Liver (tissue), 8 donors: ENCODE measurements at regions not wholly inside any gene's neighbourhood (a gene's known extent, or its start where the extent isn't known, plus 50 kb on each side); places are given as distances from the start of the nearest gene placed in this dataset.

Experiments
- DNase-seq: peaks from one replicate; pipeline ENCODE4 v3.0.0-alpha.2; 2017; ENCODE audit warnings: low spot score
- H3K27ac ChIP-seq, 2 donors: one replicate each; pipeline ENCODE4 v1.7.0; 2013; ENCODE audit warnings: inconsistent platforms in 2 of 2, low read length in 2 of 2, control low read depth in 1 of 2, low read depth in 1 of 2, mild to moderate bottlenecking in 1 of 2
- H3K27me3 ChIP-seq, 4 donors: one replicate each; pipeline versions ENCODE4 v1.6.1 to v1.7.0; 2013; ENCODE audit warnings: low read length in 3 of 4, inconsistent platforms in 1 of 4, mild to moderate bottlenecking in 1 of 4, moderate library complexity in 1 of 4; ENCODE audit not compliant: control insufficient read depth in 4 of 4, insufficient read depth in 4 of 4
- H3K36me3 ChIP-seq, 4 donors: one replicate each; pipeline versions ENCODE4 v1.6.1 to v1.7.0; 2013; ENCODE audit warnings: low read length in 3 of 4, mild to moderate bottlenecking in 3 of 4, low read depth in 1 of 4, moderate library complexity in 1 of 4; ENCODE audit not compliant: control insufficient read depth in 4 of 4, insufficient read depth in 3 of 4
- H3K4me1 ChIP-seq, 4 donors: one replicate each; pipeline versions ENCODE4 v1.6.1 to v1.7.0; 2013; ENCODE audit warnings: low read length in 3 of 4, mild to moderate bottlenecking in 3 of 4, moderate library complexity in 1 of 4; ENCODE audit not compliant: control insufficient read depth in 4 of 4, insufficient read depth in 4 of 4
- H3K4me3 ChIP-seq, 3 donors: one replicate each; pipeline versions ENCODE4 v1.6.1 to v1.7.0; 2013; ENCODE audit warnings: low read length in 3 of 3, control low read depth in 1 of 3, low read depth in 1 of 3, mild to moderate bottlenecking in 1 of 3
- H3K9ac ChIP-seq, 2 donors: one replicate each; pipeline ENCODE4 v1.7.0; 2013; ENCODE audit warnings: low read length in 2 of 2, mild to moderate bottlenecking in 2 of 2, moderate library complexity in 2 of 2, control low read depth in 1 of 2, low read depth in 1 of 2
- H3K9me3 ChIP-seq, 4 donors: one replicate each; pipeline versions ENCODE4 v1.6.1 to v1.7.0; 2013; ENCODE audit warnings: low read length in 3 of 4; ENCODE audit not compliant: control insufficient read depth in 4 of 4
- ATF3 ChIP-seq: IDR thresholded peaks from 2 replicates; pipeline ENCODE4 v1.6.1; 2016; ENCODE audit warnings: antibody characterized with exemption
- CTCF ChIP-seq: fragments of 150-350 bp; IDR thresholded peaks from 2 replicates; pipeline ENCODE4 v1.5.1; 2017; ENCODE audit warnings: improper control_type of control experiment, low read depth, low read length; ENCODE audit not compliant: missing input control
- EGR1 ChIP-seq, 2 donors: IDR thresholded peaks; 2 replicates each; pipeline ENCODE4 v1.6.1; 2016 to 2018; ENCODE audit warnings: antibody characterized with exemption in 2 of 2, low read depth in 2 of 2
- FOXA1 ChIP-seq: IDR thresholded peaks from 2 replicates; pipeline ENCODE4 v1.6.1; 2016; ENCODE audit warnings: antibody characterized with exemption
- FOXA2 ChIP-seq: IDR thresholded peaks from 2 replicates; pipeline ENCODE4 v1.6.1; 2016; ENCODE audit warnings: antibody characterized with exemption
- GABPA ChIP-seq, 2 donors: IDR thresholded peaks in 1 of 2; conservative IDR thresholded peaks in 1 of 2; 2 replicates each; pipeline ENCODE4 v1.6.1; 2016; ENCODE audit warnings: antibody characterized with exemption in 2 of 2, mild to moderate bottlenecking in 1 of 2, moderate library complexity in 1 of 2
- HNF4A ChIP-seq, 2 donors: conservative IDR thresholded peaks; 2 replicates each; pipeline ENCODE4 v1.6.1; 2016; ENCODE audit warnings: antibody characterized with exemption in 2 of 2, mild to moderate bottlenecking in 2 of 2
- HNF4G ChIP-seq: IDR thresholded peaks from 2 replicates; pipeline ENCODE4 v1.6.1; 2016; ENCODE audit warnings: antibody characterized with exemption
- JUND ChIP-seq, 2 donors: IDR thresholded peaks; 2 replicates each; pipeline ENCODE4 v1.6.1; 2016; ENCODE audit warnings: antibody characterized with exemption in 2 of 2
- MAX ChIP-seq: IDR thresholded peaks from 2 replicates; pipeline ENCODE4 v1.6.1; 2016; ENCODE audit warnings: antibody characterized with exemption
- NR2F2 ChIP-seq: IDR thresholded peaks from 2 replicates; pipeline ENCODE4 v1.6.1; 2016; ENCODE audit warnings: antibody characterized with exemption
- RAD21 ChIP-seq, 2 donors: IDR thresholded peaks; 2 replicates each; pipeline ENCODE4 v1.6.1; 2016; ENCODE audit warnings: antibody characterized with exemption in 2 of 2, mild to moderate bottlenecking in 2 of 2
- REST ChIP-seq: IDR thresholded peaks from 2 replicates; pipeline ENCODE4 v1.6.1; 2016; ENCODE audit warnings: antibody characterized with exemption, mild to moderate bottlenecking
- SP1 ChIP-seq: IDR thresholded peaks from 2 replicates; pipeline ENCODE4 v1.6.1; 2018; ENCODE audit warnings: antibody characterized with exemption, mild to moderate bottlenecking
- TAF1 ChIP-seq: conservative IDR thresholded peaks from 2 replicates; pipeline ENCODE4 v1.6.1; 2016; ENCODE audit warnings: antibody characterized with exemption, mild to moderate bottlenecking
- ZBTB33 ChIP-seq: IDR thresholded peaks from 2 replicates; pipeline ENCODE4 v1.6.1; 2016; ENCODE audit warnings: antibody characterized with exemption
- WGBS: extraction: QIAGEN DNeasy Blood & Tissue Kit; methylation state at CpG from one replicate; pipeline ENCODE4 v1.1.7; 2013; 5-methylcytosine and 5-hydroxymethylcytosine counted together
- donor health status: healthy.
- donor health status: healthy.
- donor health status: healthy.
- donor health status: healthy.
- donor health status: healthy.

- no peaks in the 10 kb centered on the region for H3K9me3 ChIP-seq
- H3K27ac ChIP-seq, result no peak overlapping the region
- H3K4me1 ChIP-seq, result no peaks in the 10 kb centered on the region
- no peak overlapping the region for H3K9ac ChIP-seq
- H3K4me3 ChIP-seq, result no peak overlapping the region
- DNase-seq, result no peak
- no peaks in the 10 kb centered on the region for H3K27me3 ChIP-seq
- H3K36me3 ChIP-seq, result no peaks in the 10 kb centered on the region
- no peak for TF ChIP-seq TAF1
- 96% methylated on average over 3 of the region's 3 CpGs for WGBS
These were observed 109.1 kb upstream of the AMN1 start for GRCh38 chr12:31837913-31838312.

GRCh38 chr12:31835276-31835882 is 106.6 kb upstream of the AMN1 start:
- Histone ChIP-seq H3K9me3 (no peaks in the 10 kb centered on the region), H3K36me3 (no peaks in the 10 kb centered on the region), H3K4me3 (no peak overlapping the region), H3K27ac (no peak overlapping the region), H3K9ac (no peak overlapping the region), H3K27me3 (no peaks in the 10 kb centered on the region), H3K4me1 (no peaks in the 10 kb centered on the region)
- 76% methylated on average over 5 of the region's 5 CpGs for WGBS
- no peak for TF ChIP-seq SP1
- TF ChIP-seq ZBTB33, result no peak
- TF ChIP-seq REST, result no peak
- no peak for TF ChIP-seq FOXA1
- no peak for TF ChIP-seq RAD21 (IDR thresholded peaks at IDR 0.05)
- no peak for TF ChIP-seq MAX
- no peak for DNase-seq

GRCh38 chr12:31834150-31834549 is 105.3 kb upstream of the AMN1 start:
- Histone ChIP-seq H3K4me1 (no peaks in the 10 kb centered on the region), H3K27ac (no peak overlapping the region), H3K36me3 (no peaks in the 10 kb centered on the region), H3K27me3 (no peaks in the 10 kb centered on the region), H3K9me3 (no peaks in the 10 kb centered on the region), H3K4me3 (no peak overlapping the region), H3K9ac (no peak overlapping the region)
- WGBS, result 85% methylated on average over 7 of the region's 7 CpGs
- DNase-seq, result no peak
- TF ChIP-seq NR2F2, result no peak
- TF ChIP-seq GABPA (IDR thresholded peaks at IDR 0.05 in 1 of 2, conservative IDR thresholded peaks at IDR 0.05 in 1 of 2), result no peak
- no peak for TF ChIP-seq ATF3
- TF ChIP-seq JUND (IDR thresholded peaks at IDR 0.05), result no peak
- no peak for TF ChIP-seq EGR1 (IDR thresholded peaks at IDR 0.05; ENCODE audit: low read depth in 2 of 2)
- TF ChIP-seq HNF4A (conservative IDR thresholded peaks at IDR 0.05), result no peak
- no peak for TF ChIP-seq CTCF
- no peak for TF ChIP-seq REST
- TF ChIP-seq HNF4G, result no peak
- TF ChIP-seq MAX, result no peak
- no peak for TF ChIP-seq FOXA1
- no peak for TF ChIP-seq FOXA2
- no peak for TF ChIP-seq TAF1
